HFF-Myc (cell line): ENCODE measurements at regions not wholly inside any gene's neighbourhood (a gene's known extent, or its start where the extent isn't known, plus 50 kb on each side); places are given as distances from the start of the nearest gene placed in this dataset.

Experiments used
- DNase-seq: peaks from one replicate; pipeline ENCODE4 v3.0.0-alpha.2; 2011; ENCODE audit warnings: low read depth; ENCODE audit errors: extremely low read depth
- H3K4me3 ChIP-seq: replicated peaks from 2 replicates; pipeline ENCODE4 v1.5.1; 2011; ENCODE audit warnings: low read depth, mild to moderate bottlenecking, control low read depth, low read length
- CTCF ChIP-seq: IDR thresholded peaks from 2 replicates; pipeline ENCODE4 v1.5.1; 2012; ENCODE audit warnings: mild to moderate bottlenecking, low read depth, low read length, control low read depth; ENCODE audit errors: missing control alignments

- no peak for DNase-seq
- no peak overlapping the region for H3K4me3 ChIP-seq
These were observed 362.5 kb upstream of the TNP1 start for GRCh38 chr2:217222309-217222910.

GRCh38 chr2:217220228-217221013 is 360.6 kb upstream of the TNP1 start:
- no peak for TF ChIP-seq CTCF
- DNase-seq, result no peak
- no peak overlapping the region for H3K4me3 ChIP-seq

More at GRCh38 chr2:217222309-217222910, 362.5 kb upstream of the TNP1 start:
- no peak for TF ChIP-seq CTCF

DNA sequence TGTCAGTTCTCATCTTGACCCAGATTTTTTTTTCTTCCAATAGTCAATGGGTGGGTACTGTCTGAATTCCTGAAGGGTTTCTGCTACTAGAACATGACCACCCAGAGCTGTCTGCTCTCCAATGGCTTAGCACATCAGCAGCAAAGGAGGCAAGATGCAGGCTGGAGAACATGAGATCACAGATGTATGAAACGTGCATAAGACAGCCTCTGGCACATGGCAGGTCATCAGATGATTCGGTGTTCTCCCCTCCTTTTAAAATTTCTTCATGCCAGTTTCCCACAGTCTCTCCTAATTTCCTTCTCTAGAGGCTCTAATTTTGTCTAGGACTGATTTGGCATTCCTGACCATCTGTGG is 359.3 kb upstream of the TNP1 start:
- TF ChIP-seq CTCF, result no peak
- no peak for DNase-seq

DNA sequence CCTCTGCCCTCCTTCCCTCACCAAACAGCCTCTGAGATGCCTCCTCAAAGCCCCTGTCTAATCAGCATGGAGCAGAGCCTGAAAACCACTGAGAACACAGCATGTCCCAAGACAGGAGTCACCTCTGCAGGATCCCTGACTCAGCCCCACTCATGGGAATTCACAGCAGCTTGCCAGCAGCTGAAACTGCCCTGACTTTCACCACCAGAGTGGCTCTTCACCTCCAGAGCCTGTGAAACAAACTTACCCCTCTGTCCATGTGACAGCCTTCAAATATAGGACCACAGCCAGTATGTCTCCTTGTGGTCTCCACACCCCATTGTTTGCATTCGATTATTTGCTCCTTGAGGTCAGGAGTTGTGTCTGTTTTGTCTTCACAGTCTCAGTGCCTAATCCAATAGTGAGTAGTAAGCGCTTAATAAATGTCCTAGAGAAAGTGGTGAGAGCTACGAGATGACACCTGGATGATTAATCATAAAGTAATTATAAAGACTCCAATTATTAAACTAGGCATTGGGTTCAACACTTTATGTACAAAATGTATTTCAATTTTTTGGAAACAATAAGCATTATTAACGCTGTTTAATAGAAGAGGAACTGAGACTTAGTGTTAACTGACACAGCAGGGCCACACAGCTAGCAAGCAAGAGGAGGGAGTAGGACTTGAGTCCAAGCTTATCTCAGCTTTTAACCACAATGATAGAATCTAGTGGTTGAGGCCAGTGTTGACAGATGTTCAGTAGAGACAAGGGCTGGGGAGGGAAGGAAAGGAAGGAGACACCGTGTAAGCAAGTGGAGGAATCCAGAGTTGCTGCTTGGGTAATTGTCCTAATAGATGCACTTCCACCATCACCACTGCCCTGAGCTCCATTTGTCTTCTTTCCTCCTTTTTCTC is 358.7 kb upstream of the TNP1 start:
- no peak for TF ChIP-seq CTCF
- no peak for DNase-seq
- H3K4me3 ChIP-seq, result no peak overlapping the region

More for the DNA sequence above, 359.3 kb upstream of the TNP1 start:
- no peak overlapping the region for H3K4me3 ChIP-seq

- no peak overlapping the region for H3K4me3 ChIP-seq
- TF ChIP-seq CTCF, result no peak
- no peak for DNase-seq
These were observed 357.1 kb upstream of the TNP1 start for GRCh38 chr2:217216982-217217381.

GRCh38 chr2:217216316-217216715 is 356.5 kb upstream of the TNP1 start:
- TF ChIP-seq CTCF, result no peak
- H3K4me3 ChIP-seq, result no peak overlapping the region
- DNase-seq, result no peak
